HG02642 (cell line): ENCODE measurements at regions not wholly inside any gene's neighbourhood (a gene's known extent, or its start where the extent isn't known, plus 50 kb on each side); places are given as distances from the start of the nearest gene placed in this dataset.

Source experiments
- ATAC-seq: cut with Tn5 transposase; IDR thresholded peaks from one replicate; pipeline ENCODE4 v1.9.1; 2021; ENCODE audit warnings: mild to moderate bottlenecking; ENCODE audit not compliant: unreplicated experiment, poor library complexity

GRCh38 chr10:52526251-52526823, 212.3 kb downstream of the DKK1 start:
- ATAC-seq, result no peak

- no peak for ATAC-seq
Observed at GRCh38 chr10:52532650-52533290, 218.7 kb downstream of the DKK1 start.

GRCh38 chr10:52533986-52534385, 219.9 kb downstream of the DKK1 start:
- ATAC-seq, result no peak

- ATAC-seq, result no peak
Observed at GRCh38 chr10:52539463-52539862, 225.4 kb downstream of the DKK1 start.

- ATAC-seq, result no peak
Observed at GRCh38 chr10:52540479-52540984, 226.5 kb downstream of the DKK1 start.

- ATAC-seq, result no peak
Observed at GRCh38 chr10:52541006-52541473, 227.0 kb downstream of the DKK1 start.

GRCh38 chr10:52542906-52543305, 228.8 kb downstream of the DKK1 start:
- ATAC-seq, result no peak

- ATAC-seq, result no peak
Observed at GRCh38 chr10:52551046-52551445, 221.5 kb downstream of the MBL2 start.

- no peak for ATAC-seq
Observed at GRCh38 chr10:52558090-52558489, 214.5 kb downstream of the MBL2 start.

GRCh38 chr10:52561322-52561721, 211.3 kb downstream of the MBL2 start:
- ATAC-seq, result no peak

- ATAC-seq, result no peak
Observed at GRCh38 chr10:52563360-52563759, 209.2 kb downstream of the MBL2 start.

- ATAC-seq, result no peak
Observed at GRCh38 chr10:52566471-52567246, 205.9 kb downstream of the MBL2 start.

- ATAC-seq, result no peak
Observed at GRCh38 chr10:52567247-52567580, 205.4 kb downstream of the MBL2 start.

GRCh38 chr10:52568309-52568708, 204.3 kb downstream of the MBL2 start:
- ATAC-seq, result no peak

- ATAC-seq, result no peak
Observed at GRCh38 chr10:52570490-52570889, 202.1 kb downstream of the MBL2 start.

- ATAC-seq, result no peak
Observed at GRCh38 chr10:52571018-52571417, 201.6 kb downstream of the MBL2 start.

- no peak for ATAC-seq
Observed at GRCh38 chr10:52571516-52572182, 200.9 kb downstream of the MBL2 start.

GRCh38 chr10:52573347-52573746, 199.2 kb downstream of the MBL2 start:
- no peak for ATAC-seq

GRCh38 chr10:52574697-52575096, 197.9 kb downstream of the MBL2 start:
- no peak for ATAC-seq

- no peak for ATAC-seq
Observed at GRCh38 chr10:52577047-52577446, 195.5 kb downstream of the MBL2 start.

GRCh38 chr10:52578871-52579405, 193.6 kb downstream of the MBL2 start:
- no peak for ATAC-seq
